ENCODE measurements at regions not wholly inside any gene's neighbourhood (a gene's known extent, or its start where the extent isn't known, plus 50 kb on each side); places are given as distances from the start of the nearest gene placed in this dataset.

DNA sequence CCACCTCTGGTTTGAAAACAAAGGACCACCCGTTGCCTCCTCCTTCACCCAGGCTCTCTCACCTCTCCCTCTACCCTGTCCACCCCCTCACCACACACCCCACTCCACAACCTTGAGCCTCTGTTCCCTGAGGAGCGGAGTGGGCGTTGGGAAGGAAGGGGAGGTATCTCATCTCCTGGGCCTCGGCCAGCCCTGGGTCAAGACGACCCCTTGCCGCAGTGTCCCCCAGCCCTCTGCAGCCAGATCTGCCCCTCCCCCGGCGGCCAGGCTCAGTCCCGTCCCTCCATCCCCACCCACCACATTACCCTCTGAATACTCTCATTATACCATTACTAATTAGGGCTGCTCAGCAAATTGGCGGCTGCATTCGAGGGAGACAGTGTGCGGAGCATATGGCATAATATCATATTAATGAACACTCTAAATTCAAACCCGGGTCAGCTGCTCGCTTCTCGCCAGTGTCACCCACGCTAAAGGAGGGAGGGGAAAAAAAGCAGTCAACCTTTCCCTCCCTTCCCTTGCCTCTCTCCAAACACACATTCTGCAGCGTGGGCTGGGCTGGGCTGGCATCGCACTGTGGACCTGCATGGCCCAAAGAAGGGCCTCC is 123.2 kb upstream of the LHX1 start (continued):
- TF ChIP-seq, protein P1, sequence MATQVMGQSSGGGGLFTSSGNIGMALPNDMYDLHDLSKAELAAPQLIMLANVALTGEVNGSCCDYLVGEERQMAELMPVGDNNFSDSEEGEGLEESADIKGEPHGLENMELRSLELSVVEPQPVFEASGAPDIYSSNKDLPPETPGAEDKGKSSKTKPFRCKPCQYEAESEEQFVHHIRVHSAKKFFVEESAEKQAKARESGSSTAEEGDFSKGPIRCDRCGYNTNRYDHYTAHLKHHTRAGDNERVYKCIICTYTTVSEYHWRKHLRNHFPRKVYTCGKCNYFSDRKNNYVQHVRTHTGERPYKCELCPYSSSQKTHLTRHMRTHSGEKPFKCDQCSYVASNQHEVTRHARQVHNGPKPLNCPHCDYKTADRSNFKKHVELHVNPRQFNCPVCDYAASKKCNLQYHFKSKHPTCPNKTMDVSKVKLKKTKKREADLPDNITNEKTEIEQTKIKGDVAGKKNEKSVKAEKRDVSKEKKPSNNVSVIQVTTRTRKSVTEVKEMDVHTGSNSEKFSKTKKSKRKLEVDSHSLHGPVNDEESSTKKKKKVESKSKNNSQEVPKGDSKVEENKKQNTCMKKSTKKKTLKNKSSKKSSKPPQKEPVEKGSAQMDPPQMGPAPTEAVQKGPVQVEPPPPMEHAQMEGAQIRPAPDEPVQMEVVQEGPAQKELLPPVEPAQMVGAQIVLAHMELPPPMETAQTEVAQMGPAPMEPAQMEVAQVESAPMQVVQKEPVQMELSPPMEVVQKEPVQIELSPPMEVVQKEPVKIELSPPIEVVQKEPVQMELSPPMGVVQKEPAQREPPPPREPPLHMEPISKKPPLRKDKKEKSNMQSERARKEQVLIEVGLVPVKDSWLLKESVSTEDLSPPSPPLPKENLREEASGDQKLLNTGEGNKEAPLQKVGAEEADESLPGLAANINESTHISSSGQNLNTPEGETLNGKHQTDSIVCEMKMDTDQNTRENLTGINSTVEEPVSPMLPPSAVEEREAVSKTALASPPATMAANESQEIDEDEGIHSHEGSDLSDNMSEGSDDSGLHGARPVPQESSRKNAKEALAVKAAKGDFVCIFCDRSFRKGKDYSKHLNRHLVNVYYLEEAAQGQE (IDR thresholded peaks at IDR 0.05; ENCODE audit: low read depth) = no peak
- TF ChIP-seq, protein P2, sequence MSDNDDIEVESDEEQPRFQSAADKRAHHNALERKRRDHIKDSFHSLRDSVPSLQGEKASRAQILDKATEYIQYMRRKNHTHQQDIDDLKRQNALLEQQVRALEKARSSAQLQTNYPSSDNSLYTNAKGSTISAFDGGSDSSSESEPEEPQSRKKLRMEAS (IDR thresholded peaks at IDR 0.05) = no peak

DNA sequence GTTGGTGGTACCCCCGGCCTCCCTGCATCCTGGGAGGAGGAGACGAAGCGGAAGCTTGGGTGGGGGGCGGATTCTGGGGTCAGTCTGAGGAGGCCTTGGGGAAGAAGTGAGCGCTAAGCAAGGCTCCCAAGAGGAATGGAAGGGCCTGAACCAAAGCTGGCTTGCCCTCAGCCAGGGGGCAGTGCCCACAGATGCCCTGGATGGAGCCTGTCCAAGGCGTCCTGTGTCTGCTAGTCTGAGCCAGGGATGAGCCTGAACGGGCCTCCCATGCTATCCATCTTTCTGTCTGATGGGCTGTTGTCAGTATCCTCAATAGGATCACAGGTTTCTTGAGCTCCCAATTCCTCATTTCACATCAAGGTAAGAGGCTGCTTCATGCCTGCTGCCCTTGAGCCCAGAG is 122.3 kb upstream of the LHX1 start:
- ChIA-PET POLR2A (no interaction called here), RAD21 (ENCODE audit: low non-redundant PET in 1 of 2, low total read pairs in 2 of 2, uncharacterized antibody in 2 of 2, unreplicated experiment in 2 of 2) (no interaction called here), CTCF (no interaction called here)
- no peaks in the 10 kb centered on the region for H3K79me2 ChIP-seq (ENCODE audit: insufficient read depth, low read length)
- ATAC-seq (no peak), DNase-seq (ENCODE audit: low read depth, low spot score) (no peak)
- no peak overlapping the region for H3K27ac ChIP-seq (ENCODE audit: low read depth, low read length)
- no peaks in the 10 kb centered on the region for H4K20me1 ChIP-seq (ENCODE audit: insufficient read depth)
- H3K9me2 ChIP-seq (ENCODE audit: insufficient read depth) = no peaks in the 10 kb centered on the region
- no peak overlapping the region for H3K9ac ChIP-seq (ENCODE audit: low read length)
- no peak overlapping the region for H3K4me2 ChIP-seq (ENCODE audit: low read length)
- H3K4me1 ChIP-seq (ENCODE audit: control insufficient read depth in 1 of 2, insufficient read depth in 2 of 2, low read length in 2 of 2) = no peaks in the 10 kb centered on the region
- H3K36me3 ChIP-seq (ENCODE audit: control insufficient read depth in 1 of 2, insufficient read depth in 2 of 2, low read length in 2 of 2) = no peaks in the 10 kb centered on the region
- no peak overlapping the region for H2AFZ ChIP-seq (ENCODE audit: low read depth, low read length, poor library complexity, severe bottlenecking)
- no TSS peak for BruUV-seq (replicated peaks)
- intact Hi-C loops (cut with micrococcal nuclease) = no loop called here
- H3K9me3 ChIP-seq (ENCODE audit: control insufficient read depth in 1 of 2, insufficient read depth in 1 of 2, low read depth in 1 of 2, low read length in 2 of 2) = no peaks in the 10 kb centered on the region
- peaks cover 9% of the 10 kb centered on the region; the same call in 1 of the 2 replicates for H3K27me3 ChIP-seq (ENCODE audit: insufficient read depth, low read length)
- H3K4me3 ChIP-seq (replicated peaks in 1 of 2; ENCODE audit: low read depth in 1 of 2, low read length in 2 of 2) = no peak overlapping the region
- TF ChIP-seq, protein P1 (IDR thresholded peaks at IDR 0.05; ENCODE audit: low read depth) = no peak
- TF ChIP-seq, protein P3, sequence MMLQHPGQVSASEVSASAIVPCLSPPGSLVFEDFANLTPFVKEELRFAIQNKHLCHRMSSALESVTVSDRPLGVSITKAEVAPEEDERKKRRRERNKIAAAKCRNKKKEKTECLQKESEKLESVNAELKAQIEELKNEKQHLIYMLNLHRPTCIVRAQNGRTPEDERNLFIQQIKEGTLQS (IDR thresholded peaks at IDR 0.05) = no peak
- TF ChIP-seq RAD21 (IDR thresholded peaks at IDR 0.05; ENCODE audit: low read depth) (no peak), POLR2AphosphoS5 (IDR thresholded peaks at IDR 0.05; ENCODE audit: low read depth, low read length) (no peak), POLR2A (IDR thresholded peaks at IDR 0.05; ENCODE audit: borderline replicate concordance, extremely low read depth, insufficient read depth, insufficient read length) (no peak), CEBPB (IDR thresholded peaks at IDR 0.05; ENCODE audit: low read depth) (no peak), ELF1 (IDR thresholded peaks at IDR 0.05; ENCODE audit: borderline replicate concordance, low read depth) (no peak), CBX3 (IDR thresholded peaks at IDR 0.05; ENCODE audit: low read depth) (no peak), YY1 (IDR thresholded peaks at IDR 0.05; ENCODE audit: extremely low read depth, insufficient replicate concordance, low read depth, low read length) (no peak), ZFX (IDR thresholded peaks at IDR 0.05) (no peak), EZH2phosphoT487 (IDR thresholded peaks at IDR 0.05; ENCODE audit: borderline replicate concordance) (no peak)
- TF ChIP-seq, protein P4, sequence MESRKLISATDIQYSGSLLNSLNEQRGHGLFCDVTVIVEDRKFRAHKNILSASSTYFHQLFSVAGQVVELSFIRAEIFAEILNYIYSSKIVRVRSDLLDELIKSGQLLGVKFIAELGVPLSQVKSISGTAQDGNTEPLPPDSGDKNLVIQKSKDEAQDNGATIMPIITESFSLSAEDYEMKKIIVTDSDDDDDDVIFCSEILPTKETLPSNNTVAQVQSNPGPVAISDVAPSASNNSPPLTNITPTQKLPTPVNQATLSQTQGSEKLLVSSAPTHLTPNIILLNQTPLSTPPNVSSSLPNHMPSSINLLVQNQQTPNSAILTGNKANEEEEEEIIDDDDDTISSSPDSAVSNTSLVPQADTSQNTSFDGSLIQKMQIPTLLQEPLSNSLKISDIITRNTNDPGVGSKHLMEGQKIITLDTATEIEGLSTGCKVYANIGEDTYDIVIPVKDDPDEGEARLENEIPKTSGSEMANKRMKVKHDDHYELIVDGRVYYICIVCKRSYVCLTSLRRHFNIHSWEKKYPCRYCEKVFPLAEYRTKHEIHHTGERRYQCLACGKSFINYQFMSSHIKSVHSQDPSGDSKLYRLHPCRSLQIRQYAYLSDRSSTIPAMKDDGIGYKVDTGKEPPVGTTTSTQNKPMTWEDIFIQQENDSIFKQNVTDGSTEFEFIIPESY (IDR thresholded peaks at IDR 0.05; ENCODE audit: extremely low read depth, insufficient replicate concordance, low read length) = no peak
